SU-DHL-6 (cell line): ENCODE measurements at regions not wholly inside any gene's neighbourhood (a gene's known extent, or its start where the extent isn't known, plus 50 kb on each side); places are given as distances from the start of the nearest gene placed in this dataset.

Experiments
- CTCF ChIP-seq: fragments of 200-600 bp; sonication (generic); IDR thresholded peaks from one replicate; pipeline ENCODE4 v1.5.1; 2017; ENCODE audit warnings: antibody characterized with exemption, mild to moderate bottlenecking, low read length, moderate library complexity; ENCODE audit not compliant: insufficient read depth, poor library complexity, severe bottlenecking
- EZH2phosphoT487 ChIP-seq: fragments of 200-600 bp; sonication (generic), shearing (Covaris generic); conservative IDR thresholded peaks from 2 replicates; pipeline ENCODE4 v1.6.1; 2018; ENCODE audit warnings: mild to moderate bottlenecking, antibody characterized with exemption, low read length, moderate library complexity, mixed read lengths

GRCh38 chr5:12248831-12249230 lies 344.6 kb upstream of the CTNND2 start:
- TF ChIP-seq CTCF = no peak
- no peak for TF ChIP-seq EZH2phosphoT487
